Urinary bladder (tissue), 3 donors: ENCODE measurements at regions not wholly inside any gene's neighbourhood (a gene's known extent, or its start where the extent isn't known, plus 50 kb on each side); places are given as distances from the start of the nearest gene placed in this dataset.
"Not testable (repeated sequence)": the region's sequence is repeated elsewhere in the genome, so short reads cannot be mapped to it uniquely, and the experiment has no call there.

ENCODE experiments used
- DNase-seq: peaks from one replicate; pipeline ENCODE4 v3.0.0-alpha.2; 2015; ENCODE audit errors: extremely low spot score
- H3K27ac ChIP-seq: one replicate; pipeline ENCODE4 v1.5.1; 2013; ENCODE audit warnings: low read depth, mild to moderate bottlenecking, moderate library complexity
- H3K36me3 ChIP-seq: one replicate; pipeline ENCODE4 v1.6.1; 2013; ENCODE audit warnings: mild to moderate bottlenecking, moderate library complexity; ENCODE audit not compliant: insufficient read depth
- H3K4me1 ChIP-seq: one replicate; pipeline ENCODE4 v1.6.1; 2013; ENCODE audit warnings: mild to moderate bottlenecking, moderate library complexity; ENCODE audit not compliant: insufficient read depth
- H3K4me3 ChIP-seq: one replicate; pipeline ENCODE4 v1.5.1; 2013; ENCODE audit warnings: low read depth, low read length
- WGBS: extraction: QIAGEN DNeasy Blood & Tissue Kit; methylation state at CpG from one replicate; pipeline ENCODE4 v1.1.7; 2013; 5-methylcytosine and 5-hydroxymethylcytosine counted together
- donor health status: healthy with polysubstance abuse.
- donor health status: healthy.

GRCh38 chr11:37259734-37260133, 661.7 kb upstream of the RAG2 start:
- Histone ChIP-seq H3K4me3 (no peak overlapping the region), H3K4me1 (no peaks in the 10 kb centered on the region), H3K27ac (no peak overlapping the region), H3K36me3 (no peaks in the 10 kb centered on the region)
- DNase-seq, result no peak
- WGBS, result 47% methylated on average over 3 of the region's 3 CpGs

GRCh38 chr11:37248145-37248544, 650.1 kb upstream of the RAG2 start:
- no peak overlapping the region for H3K4me3 ChIP-seq
- H3K4me1 ChIP-seq, result no peaks in the 10 kb centered on the region
- DNase-seq, result no peak
- no peaks in the 10 kb centered on the region for H3K36me3 ChIP-seq
- no peak overlapping the region for H3K27ac ChIP-seq
- WGBS, result 74% methylated on average over 2 of the region's 2 CpGs

- not testable (repeated sequence) for H3K4me1 ChIP-seq, H3K27ac ChIP-seq, DNase-seq, H3K36me3 ChIP-seq, H3K4me3 ChIP-seq
- 90% methylated on average over 15 of the region's 15 CpGs for WGBS
These were observed 648.1 kb upstream of the RAG2 start for GRCh38 chr11:37246092-37246491.

GRCh38 chr11:37230865-37231264, 632.8 kb upstream of the RAG2 start:
- WGBS, result 30% methylated on average over 1 of the region's 1 CpG
- no peaks in the 10 kb centered on the region for H3K36me3 ChIP-seq
- no peaks in the 10 kb centered on the region for H3K4me1 ChIP-seq
- no peak overlapping the region for H3K27ac ChIP-seq
- H3K4me3 ChIP-seq, result no peak overlapping the region
- DNase-seq, result no peak

GRCh38 chr11:37223962-37224361, 625.9 kb upstream of the RAG2 start:
- Histone ChIP-seq H3K4me1 (no peaks in the 10 kb centered on the region), H3K4me3 (no peak overlapping the region), H3K36me3 (no peaks in the 10 kb centered on the region), H3K27ac (no peak overlapping the region)
- no peak for DNase-seq
- WGBS, result 84% methylated on average over 4 of the region's 4 CpGs

GRCh38 chr11:37203006-37203405, 605.0 kb upstream of the RAG2 start:
- no peaks in the 10 kb centered on the region for H3K36me3 ChIP-seq
- no peak overlapping the region for H3K4me3 ChIP-seq
- 75% methylated on average over 5 of the region's 5 CpGs for WGBS
- no peak for DNase-seq
- no peak overlapping the region for H3K27ac ChIP-seq
- no peaks in the 10 kb centered on the region for H3K4me1 ChIP-seq

GRCh38 chr11:37199082-37199481, 601.0 kb upstream of the RAG2 start:
- H3K36me3 ChIP-seq, result no peaks in the 10 kb centered on the region
- H3K27ac ChIP-seq, result no peak overlapping the region
- WGBS, result 77% methylated on average over 1 of the region's 1 CpG
- DNase-seq, result no peak
- H3K4me3 ChIP-seq, result no peak overlapping the region
- no peaks in the 10 kb centered on the region for H3K4me1 ChIP-seq

GRCh38 chr11:37184326-37184725, 586.3 kb upstream of the RAG2 start:
- Histone ChIP-seq H3K4me1 (no peaks in the 10 kb centered on the region), H3K36me3 (no peaks in the 10 kb centered on the region), H3K27ac (no peak overlapping the region), H3K4me3 (no peak overlapping the region)
- no peak for DNase-seq
- 1% methylated on average over 1 of the region's 1 CpG for WGBS

- DNase-seq, result no peak
- 54% methylated on average over 5 of the region's 5 CpGs for whole genome bisulfite sequencing
These were observed 584.0 kb upstream of the RAG2 start for GRCh38 chr11:37182031-37182430.

GRCh38 chr11:37177721-37178120, 579.7 kb upstream of the RAG2 start:
- Histone ChIP-seq H3K27ac (no peak overlapping the region), H3K36me3 (no peaks in the 10 kb centered on the region), H3K4me3 (no peak overlapping the region), H3K4me1 (no peaks in the 10 kb centered on the region)
- DNase-seq, result no peak
- WGBS, result 91% methylated on average over 1 of the region's 1 CpG

More at GRCh38 chr11:37182031-37182430, 584.0 kb upstream of the RAG2 start:
- Histone ChIP-seq H3K27ac (no peak overlapping the region), H3K4me1 (no peaks in the 10 kb centered on the region), H3K4me3 (no peak overlapping the region), H3K36me3 (no peaks in the 10 kb centered on the region)

- Histone ChIP-seq H3K4me1 (no peaks in the 10 kb centered on the region), H3K36me3 (no peaks in the 10 kb centered on the region), H3K4me3 (no peak overlapping the region), H3K27ac (no peak overlapping the region)
- DNase-seq, result no peak
- 33% methylated on average over 2 of the region's 2 CpGs for WGBS
These were observed 573.4 kb upstream of the RAG2 start for GRCh38 chr11:37171451-37171850.

- Histone ChIP-seq H3K36me3 (no peaks in the 10 kb centered on the region), H3K4me3 (no peak overlapping the region), H3K27ac (no peak overlapping the region), H3K4me1 (no peaks in the 10 kb centered on the region)
- no peak for DNase-seq
These were observed 572.3 kb upstream of the RAG2 start for GRCh38 chr11:37170311-37170710.

GRCh38 chr11:37145434-37145833, 547.4 kb upstream of the RAG2 start:
- DNase-seq, H3K27ac ChIP-seq, H3K4me3 ChIP-seq, H3K4me1 ChIP-seq, H3K36me3 ChIP-seq: not testable (repeated sequence)
- WGBS, result 77% methylated on average over 1 of the region's 1 CpG

GRCh38 chr11:37142591-37142990, 544.6 kb upstream of the RAG2 start:
- no peaks in the 10 kb centered on the region for H3K36me3 ChIP-seq
- no peak overlapping the region for H3K4me3 ChIP-seq
- no peak for DNase-seq

GRCh38 chr11:37141707-37142106, 543.7 kb upstream of the RAG2 start:
- Histone ChIP-seq H3K36me3 (no peaks in the 10 kb centered on the region), H3K4me1 (no peaks in the 10 kb centered on the region), H3K27ac (no peak overlapping the region), H3K4me3 (no peak overlapping the region)
- no peak for DNase-seq
- 88% methylated on average over 5 of the region's 5 CpGs for WGBS

More at GRCh38 chr11:37142591-37142990, 544.6 kb upstream of the RAG2 start:
- Histone ChIP-seq H3K27ac (no peak overlapping the region), H3K4me1 (no peaks in the 10 kb centered on the region)
